Immature natural killer cell (primary cell): ENCODE measurements at regions not wholly inside any gene's neighbourhood (a gene's known extent, or its start where the extent isn't known, plus 50 kb on each side); places are given as distances from the start of the nearest gene placed in this dataset.

Experiments
- DNase-seq, 3 donors: peaks; one replicate each; pipeline ENCODE4 v3.0.0; 2022; ENCODE audit warnings: mixed read lengths in 1 of 3
- H3K27ac Mint-ChIP-seq, 6 donors: one replicate each; pipeline ENCODE4 v1.8.0; 2020; ENCODE audit warnings: mixed read lengths in 6 of 6, mild to moderate bottlenecking in 5 of 6, inconsistent platforms in 4 of 6, moderate library complexity in 3 of 6
- H3K27me3 Mint-ChIP-seq, 3 donors: one replicate each; pipeline ENCODE4 v1.8.0; 2020 to 2021; ENCODE audit warnings: low read depth in 3 of 3, mild to moderate bottlenecking in 3 of 3, mixed read lengths in 3 of 3, moderate library complexity in 3 of 3, inconsistent platforms in 1 of 3
- H3K36me3 Mint-ChIP-seq, 3 donors: one replicate each; pipeline ENCODE4 v1.8.0; 2020; ENCODE audit warnings: mixed read lengths in 3 of 3, inconsistent platforms in 2 of 3, mild to moderate bottlenecking in 2 of 3
- H3K4me1 Mint-ChIP-seq, 2 donors: one replicate each; pipeline ENCODE4 v1.8.0; 2020; ENCODE audit warnings: inconsistent platforms in 2 of 2, mild to moderate bottlenecking in 2 of 2, mixed read lengths in 2 of 2, moderate library complexity in 1 of 2
- H3K4me3 Mint-ChIP-seq, 5 donors: one replicate each; pipeline ENCODE4 v1.8.0; 2020; ENCODE audit warnings: mild to moderate bottlenecking in 5 of 5, mixed read lengths in 5 of 5, inconsistent platforms in 3 of 5, moderate library complexity in 3 of 5
- H3K9me3 Mint-ChIP-seq, 6 donors: one replicate each; pipeline ENCODE4 v1.8.0; 2020; ENCODE audit warnings: mild to moderate bottlenecking in 6 of 6, mixed read lengths in 6 of 6, inconsistent platforms in 4 of 6, moderate library complexity in 3 of 6

DNA sequence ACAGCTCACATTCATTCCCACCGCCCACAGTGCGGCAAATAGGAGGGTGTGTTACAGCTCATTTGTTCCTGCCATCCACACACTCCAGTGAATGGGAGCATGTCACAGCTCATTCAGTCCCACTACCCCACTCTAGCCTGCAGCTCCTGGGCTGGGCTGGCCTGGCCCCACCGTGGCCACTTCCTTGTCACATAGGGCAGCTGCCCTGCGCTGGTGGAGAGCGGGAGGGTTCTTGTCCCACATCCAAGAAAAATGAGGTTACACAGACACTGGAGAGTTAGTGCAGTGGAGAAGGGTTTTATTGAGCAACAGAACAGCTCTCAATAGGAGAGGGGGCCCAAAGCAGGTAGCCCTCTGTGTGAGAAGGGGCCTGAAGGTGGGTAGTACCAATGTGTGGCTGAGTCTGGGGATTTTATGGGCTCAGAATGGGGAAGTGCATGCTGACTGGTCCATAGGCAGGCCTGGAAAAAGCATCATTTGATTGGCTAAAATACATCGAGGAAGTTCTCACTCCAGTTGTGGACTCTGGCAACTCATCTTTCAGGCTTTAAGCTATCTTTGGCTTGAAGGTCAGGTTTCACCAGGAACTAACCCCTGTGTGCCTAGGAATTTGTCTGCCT lies 249.7 kb downstream of the ETAA1 start:
- Mint-ChIP-seq H3K36me3 (no peaks in the 10 kb centered on the region), H3K27me3 (peaks cover 0 to 4% (median 4%) of the 10 kb centered on the region in 3 donors), H3K27ac (no peak overlapping the region), H3K4me1 (peaks cover 22% of the 10 kb centered on the region in 2 donors), H3K4me3 (no peak overlapping the region), H3K9me3 (peaks cover 0 to 4% (median 0%) of the 10 kb centered on the region in 6 donors)
- DNase-seq: no peak

DNA sequence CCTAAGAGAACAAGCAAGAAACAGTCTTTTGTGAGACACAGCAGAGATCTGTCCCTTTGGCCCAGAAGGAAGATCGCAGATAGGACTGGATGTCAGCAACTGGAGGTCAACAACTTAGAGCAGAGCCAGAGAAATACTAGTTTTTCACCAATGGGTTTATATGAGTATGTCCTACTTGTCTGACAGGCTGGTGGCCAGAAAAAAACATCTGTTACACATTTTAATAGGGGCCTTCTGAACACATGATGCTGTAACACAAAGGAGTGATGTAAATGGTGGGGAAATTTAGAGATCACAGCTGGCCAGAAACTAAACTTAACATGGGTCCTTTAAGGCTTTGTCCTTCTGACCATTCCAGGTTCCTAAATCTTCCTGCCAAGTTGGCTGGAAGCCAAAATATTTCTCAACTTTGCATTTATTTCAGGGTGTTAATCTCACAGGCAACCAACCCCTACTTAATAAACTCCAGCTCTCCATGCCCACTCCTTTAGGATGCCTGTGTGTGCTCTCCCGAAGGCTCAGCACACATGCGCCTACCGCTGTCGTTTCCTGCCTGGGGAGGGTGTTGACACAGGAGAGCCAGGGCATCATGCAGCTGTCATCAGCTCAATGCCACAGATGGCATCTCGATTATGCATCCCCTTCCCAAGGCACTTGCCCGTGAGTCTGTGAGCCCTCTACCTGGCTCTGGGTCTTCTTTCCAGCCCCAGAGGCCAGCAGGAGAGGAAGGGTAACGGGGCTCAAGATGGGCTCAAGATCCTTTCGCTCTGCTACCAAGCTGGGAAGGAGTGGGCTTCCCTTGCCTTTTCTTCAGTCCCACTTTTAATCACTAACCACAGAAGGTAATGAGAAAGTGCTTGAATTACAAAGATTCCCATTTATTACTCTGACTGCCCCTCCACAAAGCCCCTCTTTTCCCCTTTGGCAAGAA lies 252.5 kb downstream of the ETAA1 start:
- peak overlapping the region in 2 of 6 donors; percentile 18 to 57 for H3K27ac Mint-ChIP-seq
- DNase-seq: no peak
- H3K9me3 Mint-ChIP-seq: peaks cover 0 to 6% (median 4%) of the 10 kb centered on the region in 6 donors
- H3K4me3 Mint-ChIP-seq: no peak overlapping the region
- H3K4me1 Mint-ChIP-seq: peaks cover 32 to 35% of the 10 kb centered on the region in 2 donors
- peaks cover 0 to 1% (median 0%) of the 10 kb centered on the region in 3 donors for H3K27me3 Mint-ChIP-seq
- H3K36me3 Mint-ChIP-seq: peaks cover 0 to 7% (median 0%) of the 10 kb centered on the region in 3 donors

DNA sequence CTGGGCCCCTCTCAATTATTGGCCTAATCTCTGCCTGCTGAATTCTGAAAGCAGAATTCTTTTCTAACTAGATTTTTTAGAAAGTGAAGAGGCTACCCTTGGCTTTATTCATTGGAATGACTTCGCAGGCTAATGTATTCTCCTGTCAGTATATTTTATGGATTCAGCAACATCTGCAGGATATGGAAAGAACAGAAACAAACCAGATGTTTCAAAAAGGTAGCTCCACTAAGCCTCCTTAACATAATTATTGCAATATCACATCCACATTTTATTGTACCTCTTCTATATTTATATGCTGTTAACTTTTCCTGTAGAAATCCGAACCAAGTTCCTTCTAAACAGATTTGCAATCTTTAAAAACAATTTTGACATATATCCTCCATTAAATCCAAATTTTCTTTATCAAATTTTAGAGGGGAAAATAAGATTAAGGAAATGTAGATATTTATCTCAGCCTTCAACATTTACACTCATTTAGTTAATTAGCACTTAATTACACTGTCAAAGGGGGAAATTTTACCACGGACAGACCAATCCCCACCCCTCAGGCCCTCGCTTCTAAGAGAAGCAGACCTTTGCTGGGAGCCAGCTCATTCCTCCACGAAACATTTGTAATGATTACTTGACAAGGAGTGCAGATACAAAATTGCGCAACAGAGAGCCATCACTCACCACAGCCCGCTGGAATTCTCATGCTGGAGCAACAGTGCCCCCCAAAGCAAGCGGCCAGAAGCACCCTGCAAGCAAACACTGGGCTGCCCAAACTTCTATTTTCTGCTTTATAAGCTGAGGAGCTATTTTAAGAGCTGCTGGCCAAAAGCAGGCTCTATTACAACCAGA lies 253.4 kb downstream of the ETAA1 start:
- peak overlapping the region in 1 of 6 donors; percentile 29 for H3K27ac Mint-ChIP-seq
- H3K4me1 Mint-ChIP-seq: peaks cover 32 to 35% of the 10 kb centered on the region in 2 donors
- H3K36me3 Mint-ChIP-seq: peaks cover 0 to 7% (median 0%) of the 10 kb centered on the region in 3 donors
- H3K4me3 Mint-ChIP-seq: peak overlapping the region in 3 of 5 donors; percentile 33 to 61 (median 42)
- peaks cover 0 to 4% (median 0%) of the 10 kb centered on the region in 3 donors for H3K27me3 Mint-ChIP-seq
- peaks cover 2 to 6% (median 5%) of the 10 kb centered on the region in 6 donors for H3K9me3 Mint-ChIP-seq
- peak; percentile 31 to 52 (median 50) for DNase-seq

DNA sequence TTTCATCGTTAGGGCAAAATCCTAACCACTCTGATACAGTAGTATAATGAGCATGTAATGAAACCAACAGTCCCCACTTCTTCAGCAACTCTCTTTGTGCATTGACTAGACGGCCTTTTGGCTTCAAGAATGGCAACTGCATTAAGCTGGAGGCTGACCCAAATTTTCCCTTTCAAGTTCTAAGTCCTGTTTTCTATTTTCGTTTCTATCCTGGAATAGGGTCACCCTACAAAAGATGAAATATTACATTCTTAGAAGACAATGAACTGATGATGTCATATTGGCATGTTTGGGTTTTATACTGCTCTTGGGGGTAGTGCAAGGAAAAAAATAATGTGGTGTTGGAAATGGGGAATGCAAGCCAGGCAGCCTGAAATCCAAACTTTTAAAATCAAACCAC lies 254.4 kb downstream of the ETAA1 start:
- no peak for DNase-seq
- H3K4me3 Mint-ChIP-seq: no peak overlapping the region
- peaks cover 0 to 4% (median 0%) of the 10 kb centered on the region in 3 donors for H3K27me3 Mint-ChIP-seq
- H3K4me1 Mint-ChIP-seq: peaks cover 24 to 28% of the 10 kb centered on the region in 2 donors
- no peak overlapping the region for H3K27ac Mint-ChIP-seq
- H3K9me3 Mint-ChIP-seq: peaks cover 2 to 6% (median 4%) of the 10 kb centered on the region in 6 donors
- peaks cover 0 to 7% (median 0%) of the 10 kb centered on the region in 3 donors for H3K36me3 Mint-ChIP-seq

DNA sequence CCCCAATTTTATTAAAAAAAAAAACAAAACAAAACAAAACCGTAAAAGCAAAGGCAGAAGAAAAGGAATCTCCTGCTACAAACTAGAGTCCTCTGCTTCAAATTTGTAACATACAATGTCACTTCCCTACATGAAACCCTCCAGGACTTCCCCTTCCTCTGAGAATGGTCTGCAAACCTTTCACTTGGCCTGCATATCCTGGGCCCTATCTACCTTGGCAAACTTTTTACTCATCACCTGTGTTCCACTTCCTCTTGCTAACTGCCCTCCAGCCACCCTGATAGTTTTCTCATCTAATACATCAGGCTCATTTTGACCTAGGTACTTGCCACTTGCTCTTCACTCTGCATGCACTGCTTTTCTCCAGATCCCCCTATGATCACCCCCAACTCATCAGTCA lies 255.5 kb downstream of the ETAA1 start:
- peak overlapping the region in 3 of 6 donors; percentile 3 to 43 (median 19) for H3K27ac Mint-ChIP-seq

DNA sequence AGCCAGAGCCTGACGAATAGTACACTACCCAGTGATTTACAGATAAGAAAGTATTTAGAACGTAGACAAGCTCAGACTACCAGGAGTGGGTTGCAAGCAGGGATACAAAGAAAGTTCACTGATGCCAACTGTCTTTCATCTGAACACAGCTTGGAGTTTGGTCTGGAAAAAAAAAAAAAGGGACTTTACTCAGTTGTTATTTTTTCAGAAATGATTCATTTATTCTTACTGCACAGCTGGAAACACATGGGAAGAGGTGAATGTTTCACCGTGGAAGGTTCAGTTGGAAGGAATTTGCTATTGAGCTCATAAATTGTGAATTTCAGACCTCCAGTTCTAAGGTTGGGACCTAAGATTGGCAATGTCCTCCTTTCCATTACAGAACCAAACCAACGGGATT lies 259.7 kb downstream of the ETAA1 start:
- H3K9me3 Mint-ChIP-seq: peaks cover 2 to 12% (median 5%) of the 10 kb centered on the region in 6 donors
- H3K4me3 Mint-ChIP-seq: no peak overlapping the region
- H3K27me3 Mint-ChIP-seq: peaks cover 0 to 2% (median 0%) of the 10 kb centered on the region in 3 donors
- no peak overlapping the region for H3K27ac Mint-ChIP-seq
- no peak for DNase-seq
- H3K4me1 Mint-ChIP-seq: peaks cover 9 to 17% of the 10 kb centered on the region in 2 donors
- H3K36me3 Mint-ChIP-seq: peaks cover 0 to 7% (median 0%) of the 10 kb centered on the region in 3 donors

More for the DNA sequence above, 255.5 kb downstream of the ETAA1 start:
- Mint-ChIP-seq H3K9me3 (peaks cover 2 to 6% (median 4%) of the 10 kb centered on the region in 6 donors), H3K27me3 (peaks cover 0 to 4% (median 0%) of the 10 kb centered on the region in 3 donors), H3K4me3 (peak overlapping the region in 1 of 5 donors; percentile 7), H3K36me3 (peaks cover 0 to 7% (median 0%) of the 10 kb centered on the region in 3 donors), H3K4me1 (peaks cover 24 to 26% of the 10 kb centered on the region in 2 donors)
- DNase-seq: no peak

DNA sequence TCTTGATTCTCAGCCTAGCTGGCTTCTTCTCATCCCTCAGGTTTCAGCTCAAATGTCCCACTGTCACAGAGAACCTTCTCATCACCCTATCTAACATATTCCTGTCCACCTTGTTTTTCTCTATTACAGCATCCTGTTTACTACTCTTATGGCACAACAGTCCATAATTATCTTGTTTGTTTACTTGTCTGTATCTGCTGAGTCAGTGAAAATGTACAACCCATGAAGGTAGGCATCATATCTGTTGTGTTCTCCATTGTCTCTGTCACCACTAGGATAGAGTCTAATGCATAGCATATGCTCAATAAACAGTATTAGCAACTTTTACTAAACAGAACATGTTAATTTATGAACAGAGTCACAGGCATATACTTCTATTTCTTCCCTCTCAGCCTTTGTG lies 261.7 kb downstream of the ETAA1 start:
- Mint-ChIP-seq H3K9me3 (peaks cover 1 to 9% (median 2%) of the 10 kb centered on the region in 6 donors), H3K4me3 (no peak overlapping the region), H3K27ac (no peak overlapping the region), H3K27me3 (peaks cover 0 to 2% (median 0%) of the 10 kb centered on the region in 3 donors), H3K4me1 (peaks cover 2 to 6% of the 10 kb centered on the region in 2 donors), H3K36me3 (peaks cover 0 to 2% (median 0%) of the 10 kb centered on the region in 3 donors)
- DNase-seq: no peak

DNA sequence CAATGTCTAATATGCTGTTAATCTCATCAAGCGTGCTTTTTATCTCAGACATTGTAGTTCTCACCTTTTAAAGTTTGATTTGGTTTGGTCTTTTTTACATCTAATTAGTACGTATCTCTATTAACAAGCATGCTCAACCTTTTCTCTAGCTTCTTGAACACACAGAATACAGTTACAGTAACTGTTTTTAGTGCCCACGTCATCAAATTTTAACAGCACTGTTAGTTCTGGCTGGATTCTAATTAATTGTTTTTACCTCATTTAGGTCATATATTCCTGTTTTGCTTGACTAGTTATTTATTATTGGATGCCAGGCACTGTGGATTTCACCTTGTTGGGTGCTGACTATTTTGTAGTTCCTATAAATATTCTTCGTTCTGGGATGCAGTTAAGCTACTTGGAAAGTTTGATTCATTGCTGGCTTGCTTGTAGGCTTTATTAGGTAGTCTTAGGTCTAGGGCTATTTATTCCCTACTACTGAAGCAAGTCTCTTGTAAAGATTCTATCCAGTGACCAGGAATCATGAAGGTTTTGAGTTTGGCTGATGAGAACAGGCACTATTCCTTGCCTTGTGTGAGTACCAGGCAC lies 263.0 kb downstream of the ETAA1 start:
- no peak overlapping the region for H3K4me3 Mint-ChIP-seq
- H3K9me3 Mint-ChIP-seq: peaks cover 0 to 8% (median under 1%) of the 10 kb centered on the region in 6 donors
- H3K36me3 Mint-ChIP-seq: no peaks in the 10 kb centered on the region
- no peak overlapping the region for H3K27ac Mint-ChIP-seq
- no peak for DNase-seq
- H3K4me1 Mint-ChIP-seq: peaks cover 0 to 4% of the 10 kb centered on the region in 2 donors
- H3K27me3 Mint-ChIP-seq: peaks cover 0 to 2% (median 0%) of the 10 kb centered on the region in 3 donors

DNA sequence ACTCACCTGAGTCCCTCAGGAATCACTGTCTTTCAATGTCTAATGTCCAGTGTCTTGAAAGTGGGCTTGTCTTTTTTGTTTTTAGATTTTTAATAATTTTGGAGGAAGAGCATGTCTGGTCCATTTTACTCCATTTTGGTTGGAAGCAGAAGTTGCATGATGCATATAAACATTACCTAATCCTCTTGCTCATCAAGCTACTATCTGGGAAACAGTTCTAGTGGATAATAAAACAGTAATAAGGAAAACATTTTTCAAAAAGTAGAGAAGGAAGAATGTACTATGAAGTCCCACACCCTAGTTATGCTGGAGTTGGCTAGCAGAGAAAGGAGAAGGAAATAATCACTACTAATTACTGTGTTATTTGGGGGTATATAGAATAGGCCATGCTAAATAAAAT lies 263.7 kb downstream of the ETAA1 start:
- no peak for DNase-seq
- no peak overlapping the region for H3K27ac Mint-ChIP-seq
- H3K27me3 Mint-ChIP-seq: no peaks in the 10 kb centered on the region
- no peak overlapping the region for H3K4me3 Mint-ChIP-seq
- peaks cover 0 to 4% of the 10 kb centered on the region in 2 donors for H3K4me1 Mint-ChIP-seq
- peaks cover 0 to 7% (median 0%) of the 10 kb centered on the region in 6 donors for H3K9me3 Mint-ChIP-seq
- no peaks in the 10 kb centered on the region for H3K36me3 Mint-ChIP-seq

DNA sequence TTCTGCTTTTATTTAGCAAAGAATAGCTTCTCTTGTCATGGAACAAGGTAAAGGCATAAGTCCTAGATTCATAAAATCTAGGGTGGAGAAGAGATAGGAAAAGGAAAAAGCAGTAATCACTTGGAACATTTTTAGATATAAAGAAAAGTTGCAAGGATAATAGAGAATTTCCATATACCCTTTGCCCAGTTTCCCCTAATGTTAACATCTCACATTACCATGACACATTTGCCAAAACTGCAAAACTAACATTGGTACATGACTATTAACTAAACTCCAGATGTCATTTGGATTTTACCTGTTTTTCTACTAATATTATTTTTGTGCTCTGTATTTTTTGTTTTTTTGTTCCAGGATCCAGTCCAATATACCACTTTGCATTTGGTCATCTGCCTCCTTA lies 265.1 kb downstream of the ETAA1 start:
- no peak for DNase-seq
- Mint-ChIP-seq H3K27ac (no peak overlapping the region), H3K36me3 (no peaks in the 10 kb centered on the region), H3K9me3 (peaks cover 0 to 9% (median 0%) of the 10 kb centered on the region in 6 donors), H3K4me1 (peaks cover 0 to 4% of the 10 kb centered on the region in 2 donors), H3K27me3 (peaks cover 0 to 2% (median 0%) of the 10 kb centered on the region in 3 donors), H3K4me3 (no peak overlapping the region)

DNA sequence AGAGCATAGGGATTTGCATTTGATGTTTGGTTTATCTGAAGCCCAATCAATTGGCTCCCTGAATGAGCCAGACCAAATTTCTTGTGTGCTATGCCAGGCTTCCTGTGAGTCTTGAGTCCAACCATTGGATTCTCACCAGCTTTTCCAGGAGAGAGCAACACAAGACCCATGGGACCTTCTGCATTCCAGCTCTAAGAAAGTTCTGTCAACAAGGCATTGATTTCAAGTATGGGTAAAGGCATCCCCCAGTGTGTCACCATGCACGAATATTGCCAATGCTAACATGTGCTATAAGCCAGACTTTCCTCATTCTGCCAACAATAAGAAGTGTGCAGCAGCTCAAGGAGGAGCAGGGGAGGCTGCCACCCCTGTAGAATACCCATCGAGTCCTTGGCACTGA lies 266.6 kb downstream of the ETAA1 start:
- peaks cover 0 to 4% of the 10 kb centered on the region in 2 donors for H3K4me1 Mint-ChIP-seq
- no peak for DNase-seq
- no peaks in the 10 kb centered on the region for H3K36me3 Mint-ChIP-seq
- no peak overlapping the region for H3K4me3 Mint-ChIP-seq
- H3K27ac Mint-ChIP-seq: no peak overlapping the region
- peaks cover 0 to 2% (median 0%) of the 10 kb centered on the region in 3 donors for H3K27me3 Mint-ChIP-seq
- H3K9me3 Mint-ChIP-seq: peaks cover 0 to 9% (median 0%) of the 10 kb centered on the region in 6 donors

DNA sequence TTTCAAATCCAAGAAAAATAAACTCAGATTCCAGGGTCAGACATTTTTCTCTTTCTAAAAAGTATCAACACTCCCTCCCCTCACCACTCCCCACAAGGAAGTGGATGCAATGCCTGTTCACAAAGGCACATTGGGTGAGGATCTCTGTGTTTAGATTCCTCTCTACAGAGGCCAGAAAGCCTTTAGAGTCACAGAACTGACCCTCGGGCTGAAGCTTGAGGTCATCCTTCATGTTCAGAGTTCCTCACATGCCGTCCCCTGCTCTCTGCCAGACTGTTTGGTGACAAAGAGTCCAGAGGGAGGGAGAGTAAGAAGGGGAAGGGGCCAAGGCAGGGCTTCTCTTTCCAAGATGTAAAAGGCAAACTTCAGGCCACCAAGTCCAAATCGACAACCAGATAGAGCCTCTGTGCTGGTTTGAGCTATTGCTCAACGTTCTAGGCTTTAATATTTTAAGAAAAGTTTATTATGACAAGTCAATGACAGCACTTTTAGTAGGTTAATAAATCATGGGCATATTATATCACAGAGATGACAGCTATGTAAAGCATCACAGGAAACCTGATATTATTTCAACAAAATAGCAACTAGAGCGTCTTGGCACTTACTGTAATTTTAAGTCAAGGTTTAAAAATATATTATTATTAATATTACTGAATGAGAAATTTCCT lies 269.4 kb downstream of the ETAA1 start:
- no peak overlapping the region for H3K4me3 Mint-ChIP-seq
- no peaks in the 10 kb centered on the region for H3K36me3 Mint-ChIP-seq
- DNase-seq: no peak
- H3K27me3 Mint-ChIP-seq: peaks cover 0 to 2% (median 0%) of the 10 kb centered on the region in 3 donors
- peaks cover 0 to 5% (median 0%) of the 10 kb centered on the region in 6 donors for H3K9me3 Mint-ChIP-seq
- no peak overlapping the region for H3K27ac Mint-ChIP-seq
- no peaks in the 10 kb centered on the region for H3K4me1 Mint-ChIP-seq
